GM12872 (cell line): ENCODE measurements at regions not wholly inside any gene's neighbourhood (a gene's known extent, or its start where the extent isn't known, plus 50 kb on each side); places are given as distances from the start of the nearest gene placed in this dataset.

Source experiments
- CTCF ChIP-seq: IDR thresholded peaks from 3 replicates; pipeline ENCODE4 v1.5.1; 2011; ENCODE audit warnings: low read depth, mild to moderate bottlenecking, low read length, moderate library complexity; ENCODE audit not compliant: insufficient read depth

GRCh38 chr2:51472783-51473182 is 440.9 kb upstream of the NRXN1 start:
- TF ChIP-seq CTCF = no peak

- no peak for TF ChIP-seq CTCF
These were observed 440.4 kb upstream of the NRXN1 start for GRCh38 chr2:51472300-51472699.

- no peak for TF ChIP-seq CTCF
These were observed 437.2 kb upstream of the NRXN1 start for GRCh38 chr2:51469102-51469501.

GRCh38 chr2:51465326-51465725 is 433.4 kb upstream of the NRXN1 start:
- TF ChIP-seq CTCF = no peak

- no peak for TF ChIP-seq CTCF
These were observed 422.2 kb upstream of the NRXN1 start for GRCh38 chr2:51454177-51454576.

- TF ChIP-seq CTCF = no peak
These were observed 417.0 kb upstream of the NRXN1 start for GRCh38 chr2:51448911-51449310.

- no peak for TF ChIP-seq CTCF
These were observed 409.9 kb upstream of the NRXN1 start for GRCh38 chr2:51441786-51442185.

GRCh38 chr2:51424418-51424817 is 392.5 kb upstream of the NRXN1 start:
- no peak for TF ChIP-seq CTCF
